HCT116 (cell line): ENCODE measurements at regions not wholly inside any gene's neighbourhood (a gene's known extent, or its start where the extent isn't known, plus 50 kb on each side); places are given as distances from the start of the nearest gene placed in this dataset.

Experiments used
- ATAC-seq: fragments of 200-7000 bp; cut with Tn5 transposase; 2 replicates; pipeline ENCODE4 v1.9.1; 2020; ENCODE audit warnings: mild to moderate bottlenecking, moderate library complexity
- BruUV-seq: library from RNA; stranded (reverse); fragments of 400-500 nt; replicated peaks from 2 replicates; lab custom pipeline; 2021; lab: Mats Ljungman, UMichigan
- CTCF ChIA-PET: fragments of 300-600 bp; sonication (Branson Sonifier 250); formaldehyde crosslinking; loops from one replicate; lab custom pipeline; 2021; ENCODE audit warnings: antibody characterized with exemption; lab: Charles Lee
- POLR2A ChIA-PET: fragments of 300-600, 350-600 bp; sonication (Branson Sonifier 250); formaldehyde crosslinking; loops from one replicate; lab custom pipeline; 2021; ENCODE audit warnings: antibody characterized with exemption; lab: Charles Lee
- RAD21 ChIA-PET, 2 experiments: fragments of 300-600 bp; sonication (Branson Sonifier 250); formaldehyde crosslinking; loops; one replicate each; lab custom pipeline; 2023; ENCODE audit warnings: low total read pairs in 2 of 2; ENCODE audit not compliant: uncharacterized antibody in 2 of 2, unreplicated experiment in 2 of 2, low non-redundant PET in 1 of 2; lab: Charles Lee
- DNase-seq: peaks from one replicate; pipeline ENCODE4 v3.0.0-alpha.2; 2010; ENCODE audit warnings: low read depth, low spot score
- H2AFZ ChIP-seq: fragments of 200-600 bp; shearing (Covaris generic), sonication (generic); 2 replicates; pipeline ENCODE4 v1.6.1; 2017; ENCODE audit warnings: low read depth, mixed run types, mixed read lengths, antibody characterized with exemption, low read length; ENCODE audit not compliant: poor library complexity, severe bottlenecking
- H3K27ac ChIP-seq: 2 replicates; pipeline ENCODE4 v1.5.1; 2012; ENCODE audit warnings: low read depth, low read length
- H3K27me3 ChIP-seq: fragments of 200-600 bp; sonication (generic); 2 replicates; pipeline ENCODE4 v1.6.1; 2016; ENCODE audit warnings: mixed run types, low read length, mixed read lengths; ENCODE audit not compliant: insufficient read depth
- H3K36me3 ChIP-seq, 2 experiments: fragments of 200-500 bp in 1 of 2; fragments of 200-600 bp in 1 of 2; sonication (Bioruptor generic) in 1 of 2; sonication (generic) in 1 of 2; 2 replicates each; pipeline versions ENCODE4 v1.5.1 to v1.6.1; 2014 to 2016; ENCODE audit warnings: low read length in 2 of 2, inconsistent platforms in 1 of 2, mixed read lengths in 1 of 2, mixed run types in 1 of 2; ENCODE audit not compliant: insufficient read depth in 2 of 2, control insufficient read depth in 1 of 2
- H3K4me1 ChIP-seq, 2 experiments: fragments of 200-600 bp in 1 of 2; sonication (generic) in 1 of 2; 2 replicates each; pipeline versions ENCODE4 v1.5.1 to v1.6.1; 2012 to 2017; ENCODE audit warnings: low read length in 2 of 2, inconsistent platforms in 1 of 2, mild to moderate bottlenecking in 1 of 2, mixed read lengths in 1 of 2, mixed run types in 1 of 2, moderate library complexity in 1 of 2; ENCODE audit not compliant: insufficient read depth in 2 of 2, control insufficient read depth in 1 of 2
- H3K4me2 ChIP-seq: fragments of 200-600 bp; sonication (generic); 2 replicates; pipeline ENCODE4 v1.6.1; 2017; ENCODE audit warnings: mixed run types, low read length, mixed read lengths
- H3K4me3 ChIP-seq, 2 experiments: fragments of 200-600 bp in 1 of 2; sonication (generic) in 1 of 2; replicated peaks in 1 of 2; 2 replicates each; pipeline ENCODE4 v1.5.1; 2011 to 2016; ENCODE audit warnings: low read length in 2 of 2, control low read depth in 1 of 2, low read depth in 1 of 2, mild to moderate bottlenecking in 1 of 2, mixed read lengths in 1 of 2, mixed run types in 1 of 2
- H3K79me2 ChIP-seq: fragments of 200-600 bp; sonication (generic); 2 replicates; pipeline ENCODE4 v1.6.1; 2017; ENCODE audit warnings: mild to moderate bottlenecking, mixed run types, low read length, moderate library complexity, mixed read lengths; ENCODE audit not compliant: insufficient read depth
- H3K9ac ChIP-seq: fragments of 200-600 bp; sonication (generic); 2 replicates; pipeline ENCODE4 v1.6.1; 2016; ENCODE audit warnings: low read length, mixed read lengths
- H3K9me2 ChIP-seq: fragments of 200-600 bp; sonication (generic), shearing (Covaris generic); 2 replicates; pipeline ENCODE4 v1.6.1; 2017; ENCODE audit warnings: mixed run types, mild to moderate bottlenecking, moderate library complexity; ENCODE audit not compliant: insufficient read depth
- H3K9me3 ChIP-seq, 2 experiments: fragments of 200-500 bp in 1 of 2; fragments of 200-600 bp in 1 of 2; sonication (Bioruptor generic) in 1 of 2; sonication (generic) in 1 of 2; 2 replicates each; pipeline ENCODE4 v1.6.1; 2014 to 2017; ENCODE audit warnings: low read length in 2 of 2, mixed read lengths in 2 of 2, inconsistent platforms in 1 of 2, low read depth in 1 of 2, mild to moderate bottlenecking in 1 of 2, mixed run types in 1 of 2, moderate library complexity in 1 of 2; ENCODE audit not compliant: control insufficient read depth in 1 of 2, insufficient read depth in 1 of 2
- H4K20me1 ChIP-seq: fragments of 200-600 bp; sonication (generic), shearing (Covaris generic); 2 replicates; pipeline ENCODE4 v1.6.1; 2017; ENCODE audit warnings: mixed run types, mild to moderate bottlenecking, moderate library complexity; ENCODE audit not compliant: insufficient read depth
- CEBPB ChIP-seq: IDR thresholded peaks from 2 replicates; pipeline ENCODE4 v1.6.1; 2012; ENCODE audit warnings: low read depth
- EGR1 ChIP-seq: IDR thresholded peaks from 2 replicates; pipeline ENCODE4 v1.6.1; 2012; ENCODE audit warnings: low read depth
- EZH2 ChIP-seq: fragments of 200-600 bp; sonication (generic); IDR thresholded peaks from 2 replicates; pipeline ENCODE4 v1.6.1; 2017; ENCODE audit warnings: antibody characterized with exemption, mixed run types
- EZH2phosphoT487 ChIP-seq: fragments of 200-600 bp; IDR thresholded peaks from 2 replicates; pipeline ENCODE4 v1.6.1; 2018; ENCODE audit warnings: antibody characterized with exemption, borderline replicate concordance
- JUND ChIP-seq: IDR thresholded peaks from 2 replicates; pipeline ENCODE4 v1.6.1; 2012
- POLR2AphosphoS5 ChIP-seq: IDR thresholded peaks from 2 replicates; pipeline ENCODE4 v1.6.1; 2011; ENCODE audit warnings: mild to moderate bottlenecking, low read depth, low read length, moderate library complexity
- SIN3A ChIP-seq: IDR thresholded peaks from 2 replicates; pipeline ENCODE4 v1.6.1; 2012; ENCODE audit warnings: low read depth
- SP1 ChIP-seq: IDR thresholded peaks from 2 replicates; pipeline ENCODE4 v1.6.1; 2012; ENCODE audit warnings: low read depth
- YY1 ChIP-seq: IDR thresholded peaks from 2 replicates; pipeline ENCODE4 v1.6.1; 2011; ENCODE audit warnings: low read length, low read depth, moderate library complexity, mild to moderate bottlenecking; ENCODE audit not compliant: insufficient replicate concordance; ENCODE audit errors: extremely low read depth
- intact Hi-C: fragments of 100-400 bp; cut with micrococcal nuclease; formaldehyde crosslinking; loops from 2 replicates; pipeline ENCODE4 v1.10.0; 2022
- TF ChIP-seq, protein P1 (sequence below): IDR thresholded peaks from 2 replicates; pipeline ENCODE4 v1.6.1; 2012
- TF ChIP-seq, protein P2 (sequence below), 3 experiments: fragments of 200-600 bp in 1 of 3; sonication (generic) in 1 of 3; IDR thresholded peaks in 2 of 3; conservative IDR thresholded peaks in 1 of 3; 2 replicates each; pipeline ENCODE4 v1.5.1; 2012 to 2017; ENCODE audit warnings: low read depth in 2 of 3, low read length in 2 of 3, antibody characterized with exemption in 1 of 3, borderline replicate concordance in 1 of 3, control low read depth in 1 of 3, mild to moderate bottlenecking in 1 of 3, mixed read lengths in 1 of 3, mixed run types in 1 of 3, moderate library complexity in 1 of 3; ENCODE audit not compliant: insufficient read depth in 1 of 3
- TF ChIP-seq, protein P3 (sequence below): IDR thresholded peaks from 2 replicates; pipeline ENCODE4 v1.6.1; 2012; ENCODE audit warnings: low read depth

DNA sequence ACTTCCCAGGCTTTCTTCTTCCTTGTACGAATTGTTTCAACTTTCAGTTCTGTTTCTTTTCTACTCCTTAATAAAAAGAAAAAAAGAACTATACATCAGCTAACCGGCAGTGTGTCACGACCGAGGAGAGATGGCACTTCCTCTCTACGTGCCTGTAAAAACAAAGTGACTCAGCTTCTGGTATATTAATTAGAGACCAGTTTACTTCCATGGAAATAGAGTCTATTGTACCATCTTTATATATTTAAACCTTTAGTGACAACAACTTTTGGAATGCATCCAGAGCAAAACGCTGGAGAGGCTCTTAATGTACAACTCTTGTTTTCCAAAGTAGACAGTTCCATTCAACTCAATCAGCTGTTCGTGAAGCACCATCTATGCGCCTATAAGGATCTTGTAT is 94.5 kb upstream of the LIFR start:
- CTCF ChIA-PET, result interaction anchor here (1.1 kb wide), 1 partner anchor 209 kb away, joined by 3 read pairs; no protein-coding TSS in a partner anchor
- Histone ChIP-seq H4K20me1 (no peaks in the 10 kb centered on the region), H3K4me3 (peak overlapping the region; percentile 24 to 50), H3K4me1 (peaks cover 7 to 20% of the 10 kb centered on the region in 2 experiments; a peak in 3 of 4 replicates), H3K9me3 (no peaks in the 10 kb centered on the region), H3K4me2 (peak overlapping the region; percentile 72), H3K9me2 (no peaks in the 10 kb centered on the region), H3K27ac (no peak overlapping the region), H3K9ac (0 out of 2 replicates have a peak overlapping the region, but pooled peaks have one; percentile 21), H3K36me3 (no peaks in the 10 kb centered on the region), H3K79me2 (no peaks in the 10 kb centered on the region), H3K27me3 (no peaks in the 10 kb centered on the region), H2AFZ (peak overlapping the region; percentile 95)
- RAD21 ChIA-PET, result no interaction called here
- TF ChIP-seq JUND (0 out of 2 replicates have a peak, but pooled peaks have one; percentile 12), CEBPB (no peak)
- ATAC-seq, result peak; percentile 49; the same call in 1 of the 2 replicates
- no peak for DNase-seq
- intact Hi-C loops, result no loop called here
- BruUV-seq, result no TSS peak
- POLR2A ChIA-PET, result interaction anchor here (1.2 kb wide), 1 partner anchor 9 kb away, joined by 4 read pairs; no protein-coding TSS in a partner anchor

DNA sequence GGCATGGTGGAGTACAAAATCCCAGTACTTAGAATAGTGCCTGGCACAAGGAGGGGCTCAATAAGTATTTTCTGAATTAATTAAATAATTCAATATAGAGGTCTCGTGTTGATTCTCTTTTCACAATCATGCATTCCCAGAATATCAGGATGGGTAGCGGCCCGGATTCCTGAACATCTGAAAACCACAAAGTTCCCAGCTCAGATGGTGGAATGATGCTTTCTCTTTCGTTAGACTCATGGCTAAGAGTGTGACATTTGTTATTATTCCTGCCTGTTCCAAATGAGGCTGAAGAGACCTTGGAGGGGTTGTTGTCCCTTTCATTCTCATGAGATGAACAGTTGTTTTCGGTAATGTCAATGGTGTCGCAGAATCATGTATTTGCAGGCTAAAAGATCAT is 95.4 kb upstream of the LIFR start:
- ChIA-PET CTCF (no interaction called here), RAD21 (no interaction called here), POLR2A (interaction anchor here (1.2 kb wide), 1 partner anchor 8 kb away, joined by 4 read pairs; no protein-coding TSS in a partner anchor)
- ATAC-seq, result no peak
- no peaks in the 10 kb centered on the region for H4K20me1 ChIP-seq
- DNase-seq, result no peak
- H3K27ac ChIP-seq, result no peak overlapping the region
- H3K9me3 ChIP-seq, result no peaks in the 10 kb centered on the region
- BruUV-seq, result no TSS peak
- no peaks in the 10 kb centered on the region for H3K79me2 ChIP-seq
- intact Hi-C loops, result no loop called here
- H3K9me2 ChIP-seq, result no peaks in the 10 kb centered on the region
- no peaks in the 10 kb centered on the region for H3K36me3 ChIP-seq
- H2AFZ ChIP-seq, result peak overlapping the region; percentile 95
- no peak overlapping the region for H3K4me3 ChIP-seq
- no peak overlapping the region for H3K9ac ChIP-seq
- H3K4me2 ChIP-seq, result no peak overlapping the region
- peaks cover 7 to 20% of the 10 kb centered on the region in 2 experiments; a peak in 3 of 4 replicates for H3K4me1 ChIP-seq
- no peaks in the 10 kb centered on the region for H3K27me3 ChIP-seq
- TF ChIP-seq, protein P1, sequence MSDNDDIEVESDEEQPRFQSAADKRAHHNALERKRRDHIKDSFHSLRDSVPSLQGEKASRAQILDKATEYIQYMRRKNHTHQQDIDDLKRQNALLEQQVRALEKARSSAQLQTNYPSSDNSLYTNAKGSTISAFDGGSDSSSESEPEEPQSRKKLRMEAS, result no peak
- TF ChIP-seq CEBPB (no peak), YY1 (no peak), EZH2phosphoT487 (no peak), EGR1 (no peak), SIN3A (no peak), EZH2 (no peak), SP1 (no peak), POLR2AphosphoS5 (no peak)
- TF ChIP-seq, protein P2, sequence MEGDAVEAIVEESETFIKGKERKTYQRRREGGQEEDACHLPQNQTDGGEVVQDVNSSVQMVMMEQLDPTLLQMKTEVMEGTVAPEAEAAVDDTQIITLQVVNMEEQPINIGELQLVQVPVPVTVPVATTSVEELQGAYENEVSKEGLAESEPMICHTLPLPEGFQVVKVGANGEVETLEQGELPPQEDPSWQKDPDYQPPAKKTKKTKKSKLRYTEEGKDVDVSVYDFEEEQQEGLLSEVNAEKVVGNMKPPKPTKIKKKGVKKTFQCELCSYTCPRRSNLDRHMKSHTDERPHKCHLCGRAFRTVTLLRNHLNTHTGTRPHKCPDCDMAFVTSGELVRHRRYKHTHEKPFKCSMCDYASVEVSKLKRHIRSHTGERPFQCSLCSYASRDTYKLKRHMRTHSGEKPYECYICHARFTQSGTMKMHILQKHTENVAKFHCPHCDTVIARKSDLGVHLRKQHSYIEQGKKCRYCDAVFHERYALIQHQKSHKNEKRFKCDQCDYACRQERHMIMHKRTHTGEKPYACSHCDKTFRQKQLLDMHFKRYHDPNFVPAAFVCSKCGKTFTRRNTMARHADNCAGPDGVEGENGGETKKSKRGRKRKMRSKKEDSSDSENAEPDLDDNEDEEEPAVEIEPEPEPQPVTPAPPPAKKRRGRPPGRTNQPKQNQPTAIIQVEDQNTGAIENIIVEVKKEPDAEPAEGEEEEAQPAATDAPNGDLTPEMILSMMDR (IDR thresholded peaks at IDR 0.05 in 2 of 3, conservative IDR thresholded peaks at IDR 0.05 in 1 of 3; ENCODE audit: borderline replicate concordance in 1 of 3, insufficient read depth in 1 of 3, low read depth in 2 of 3, low read length in 2 of 3), result no peak
- TF ChIP-seq, protein P3, sequence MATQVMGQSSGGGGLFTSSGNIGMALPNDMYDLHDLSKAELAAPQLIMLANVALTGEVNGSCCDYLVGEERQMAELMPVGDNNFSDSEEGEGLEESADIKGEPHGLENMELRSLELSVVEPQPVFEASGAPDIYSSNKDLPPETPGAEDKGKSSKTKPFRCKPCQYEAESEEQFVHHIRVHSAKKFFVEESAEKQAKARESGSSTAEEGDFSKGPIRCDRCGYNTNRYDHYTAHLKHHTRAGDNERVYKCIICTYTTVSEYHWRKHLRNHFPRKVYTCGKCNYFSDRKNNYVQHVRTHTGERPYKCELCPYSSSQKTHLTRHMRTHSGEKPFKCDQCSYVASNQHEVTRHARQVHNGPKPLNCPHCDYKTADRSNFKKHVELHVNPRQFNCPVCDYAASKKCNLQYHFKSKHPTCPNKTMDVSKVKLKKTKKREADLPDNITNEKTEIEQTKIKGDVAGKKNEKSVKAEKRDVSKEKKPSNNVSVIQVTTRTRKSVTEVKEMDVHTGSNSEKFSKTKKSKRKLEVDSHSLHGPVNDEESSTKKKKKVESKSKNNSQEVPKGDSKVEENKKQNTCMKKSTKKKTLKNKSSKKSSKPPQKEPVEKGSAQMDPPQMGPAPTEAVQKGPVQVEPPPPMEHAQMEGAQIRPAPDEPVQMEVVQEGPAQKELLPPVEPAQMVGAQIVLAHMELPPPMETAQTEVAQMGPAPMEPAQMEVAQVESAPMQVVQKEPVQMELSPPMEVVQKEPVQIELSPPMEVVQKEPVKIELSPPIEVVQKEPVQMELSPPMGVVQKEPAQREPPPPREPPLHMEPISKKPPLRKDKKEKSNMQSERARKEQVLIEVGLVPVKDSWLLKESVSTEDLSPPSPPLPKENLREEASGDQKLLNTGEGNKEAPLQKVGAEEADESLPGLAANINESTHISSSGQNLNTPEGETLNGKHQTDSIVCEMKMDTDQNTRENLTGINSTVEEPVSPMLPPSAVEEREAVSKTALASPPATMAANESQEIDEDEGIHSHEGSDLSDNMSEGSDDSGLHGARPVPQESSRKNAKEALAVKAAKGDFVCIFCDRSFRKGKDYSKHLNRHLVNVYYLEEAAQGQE, result no peak
